Neutrophil (primary cell): ENCODE measurements at regions not wholly inside any gene's neighbourhood (a gene's known extent, or its start where the extent isn't known, plus 50 kb on each side); places are given as distances from the start of the nearest gene placed in this dataset.

Experiments used
- H3K27ac ChIP-seq: fragments of 200-600 bp; sonication (generic); 2 replicates; pipeline ENCODE4 v1.5.1; 2016; ENCODE audit warnings: mild to moderate bottlenecking, moderate library complexity
- H3K27me3 ChIP-seq: fragments of 200-600 bp; sonication (generic); 2 replicates; pipeline ENCODE4 v1.6.0; 2016; ENCODE audit warnings: mild to moderate bottlenecking
- H3K36me3 ChIP-seq: fragments of 200-600 bp; sonication (generic); 2 replicates; pipeline ENCODE4 v1.5.1; 2017
- H3K4me1 ChIP-seq, 2 experiments: fragments of 200-600 bp in 1 of 2; sonication (generic) in 1 of 2; 1 replicate in 1 of 2; 2 replicates in 1 of 2; pipeline versions ENCODE4 v1.5.1 to v1.6.1; 2013 to 2016; ENCODE audit warnings: low read depth in 1 of 2, low read length in 1 of 2, mild to moderate bottlenecking in 1 of 2, moderate library complexity in 1 of 2; ENCODE audit not compliant: control insufficient read depth in 1 of 2, insufficient read depth in 1 of 2
- H3K4me3 ChIP-seq, 2 experiments: fragments of 200-600 bp in 1 of 2; sonication (generic) in 1 of 2; 1 replicate in 1 of 2; 2 replicates in 1 of 2; pipeline ENCODE4 v1.5.1; 2013 to 2016; ENCODE audit warnings: low read depth in 1 of 2, low read length in 1 of 2, mild to moderate bottlenecking in 1 of 2, moderate library complexity in 1 of 2
- H3K9me3 ChIP-seq: fragments of 200-600 bp; sonication (generic); 2 replicates; pipeline ENCODE4 v1.5.1; 2016
- TF ChIP-seq, protein P1 (sequence below): fragments of 200-600 bp; sonication (generic); IDR thresholded peaks from 2 replicates; pipeline ENCODE4 v1.5.1; 2016; ENCODE audit warnings: antibody characterized with exemption

DNA sequence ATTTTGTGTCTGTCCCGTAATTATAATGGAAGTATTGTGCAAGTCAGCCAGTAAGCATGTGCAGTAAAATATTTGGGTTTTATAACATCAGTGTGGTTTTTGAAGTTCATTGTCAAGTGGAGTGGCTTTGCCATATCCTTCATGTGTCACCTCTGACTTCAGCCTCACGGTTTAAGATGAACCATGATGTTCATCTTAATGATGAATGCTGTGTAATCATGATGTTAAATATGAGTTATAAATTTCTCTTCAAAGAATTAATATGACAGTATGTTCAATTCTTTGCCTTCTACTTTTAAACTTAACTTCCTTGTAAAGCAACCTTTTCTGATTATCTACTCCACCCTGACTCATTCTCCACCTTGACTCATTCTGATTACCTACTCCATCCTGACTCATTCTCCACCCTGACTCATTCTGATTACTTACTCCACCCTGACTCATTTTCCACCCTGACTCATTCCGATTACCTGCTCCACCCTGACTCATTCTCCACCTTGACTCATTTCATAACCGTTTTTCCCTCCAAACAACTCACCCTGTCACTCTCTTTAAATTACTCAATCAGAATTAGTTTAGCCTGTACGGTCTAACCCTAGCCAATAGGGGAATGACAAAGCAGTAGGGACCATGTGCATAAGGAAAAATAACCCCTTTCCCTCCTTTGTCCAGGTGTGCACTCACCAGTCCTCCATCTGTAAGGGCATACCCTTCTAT is 50.3 kb upstream of the ANKRD10 start:
- Histone ChIP-seq H3K36me3 (no peaks in the 10 kb centered on the region), H3K27ac (no peak overlapping the region), H3K27me3 (no peaks in the 10 kb centered on the region), H3K4me1 (no peaks in the 10 kb centered on the region), H3K4me3 (no peak overlapping the region), H3K9me3 (peaks cover 5% of the 10 kb centered on the region)
- TF ChIP-seq, protein P1, sequence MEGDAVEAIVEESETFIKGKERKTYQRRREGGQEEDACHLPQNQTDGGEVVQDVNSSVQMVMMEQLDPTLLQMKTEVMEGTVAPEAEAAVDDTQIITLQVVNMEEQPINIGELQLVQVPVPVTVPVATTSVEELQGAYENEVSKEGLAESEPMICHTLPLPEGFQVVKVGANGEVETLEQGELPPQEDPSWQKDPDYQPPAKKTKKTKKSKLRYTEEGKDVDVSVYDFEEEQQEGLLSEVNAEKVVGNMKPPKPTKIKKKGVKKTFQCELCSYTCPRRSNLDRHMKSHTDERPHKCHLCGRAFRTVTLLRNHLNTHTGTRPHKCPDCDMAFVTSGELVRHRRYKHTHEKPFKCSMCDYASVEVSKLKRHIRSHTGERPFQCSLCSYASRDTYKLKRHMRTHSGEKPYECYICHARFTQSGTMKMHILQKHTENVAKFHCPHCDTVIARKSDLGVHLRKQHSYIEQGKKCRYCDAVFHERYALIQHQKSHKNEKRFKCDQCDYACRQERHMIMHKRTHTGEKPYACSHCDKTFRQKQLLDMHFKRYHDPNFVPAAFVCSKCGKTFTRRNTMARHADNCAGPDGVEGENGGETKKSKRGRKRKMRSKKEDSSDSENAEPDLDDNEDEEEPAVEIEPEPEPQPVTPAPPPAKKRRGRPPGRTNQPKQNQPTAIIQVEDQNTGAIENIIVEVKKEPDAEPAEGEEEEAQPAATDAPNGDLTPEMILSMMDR = no peak
